ENCODE measurements at regions not wholly inside any gene's neighbourhood (a gene's known extent, or its start where the extent isn't known, plus 50 kb on each side); places are given as distances from the start of the nearest gene placed in this dataset.

DNA sequence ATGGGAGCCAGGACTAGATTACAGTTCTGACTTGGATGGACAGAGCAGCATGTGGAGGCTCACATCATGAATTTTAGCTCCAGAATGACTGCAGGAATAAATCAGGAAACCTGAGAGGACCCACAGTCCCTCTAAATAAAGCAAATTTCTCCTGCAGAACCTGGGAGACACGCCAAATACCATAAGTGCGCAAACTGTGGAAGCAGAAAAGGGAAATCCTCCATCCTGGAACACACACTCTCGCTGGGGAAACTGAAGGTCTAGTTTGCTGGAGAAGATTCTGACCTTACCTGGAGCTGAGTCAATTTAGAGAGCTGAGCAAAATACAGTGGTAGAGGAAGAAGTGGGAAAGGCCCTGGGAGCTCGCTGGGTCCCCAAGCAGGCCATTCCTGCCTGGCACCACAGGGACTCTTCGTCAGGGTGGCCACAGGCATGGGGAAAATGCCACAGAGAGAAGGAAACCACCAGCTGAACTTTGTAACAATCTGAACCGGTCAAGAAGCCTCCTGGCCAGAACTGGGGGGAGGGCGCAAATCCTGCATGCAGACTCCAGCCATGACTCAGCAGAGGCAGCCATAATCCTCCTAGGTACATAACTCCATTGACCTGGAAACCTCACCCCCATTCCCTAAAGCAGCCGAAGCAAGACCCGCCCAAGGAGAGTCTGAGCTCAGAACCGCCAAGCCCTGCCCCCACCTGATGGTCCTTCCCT is 390.9 kb downstream of the LRRC70 start (continued):
- no peak for TF ChIP-seq KDM4A (IDR thresholded peaks at IDR 0.05; ENCODE audit: low read depth, low read length, severe bottlenecking)
- TF ChIP-seq SAP30 (IDR thresholded peaks at IDR 0.05; ENCODE audit: insufficient read depth, insufficient replicate concordance, low read length): no peak

All from H1 (cell line).